HUES6 (cell line): ENCODE measurements at regions not wholly inside any gene's neighbourhood (a gene's known extent, or its start where the extent isn't known, plus 50 kb on each side); places are given as distances from the start of the nearest gene placed in this dataset.

Experiments used
- H3K27ac ChIP-seq: 2 replicates; pipeline ENCODE4 v1.7.0; 2013; ENCODE audit warnings: low read depth, mild to moderate bottlenecking, low read length, inconsistent platforms
- H3K27me3 ChIP-seq: 2 replicates; pipeline ENCODE4 v1.6.1; 2013; ENCODE audit warnings: low read length; ENCODE audit not compliant: control insufficient read depth, insufficient read depth
- H3K36me3 ChIP-seq: 2 replicates; pipeline ENCODE4 v1.6.1; 2013; ENCODE audit warnings: low read length; ENCODE audit not compliant: control insufficient read depth, insufficient read depth
- H3K4me1 ChIP-seq: 2 replicates; pipeline ENCODE4 v1.6.1; 2013; ENCODE audit warnings: low read length; ENCODE audit not compliant: control insufficient read depth, insufficient read depth
- H3K4me3 ChIP-seq: 2 replicates; pipeline ENCODE4 v1.5.1; 2013; ENCODE audit warnings: low read depth, low read length
- H3K9ac ChIP-seq: one replicate; pipeline ENCODE4 v1.6.1; 2013; ENCODE audit warnings: mild to moderate bottlenecking, low read length
- H3K9me3 ChIP-seq: 2 replicates; pipeline ENCODE4 v1.6.1; 2013; ENCODE audit warnings: low read depth, low read length; ENCODE audit not compliant: control insufficient read depth, insufficient read depth

DNA sequence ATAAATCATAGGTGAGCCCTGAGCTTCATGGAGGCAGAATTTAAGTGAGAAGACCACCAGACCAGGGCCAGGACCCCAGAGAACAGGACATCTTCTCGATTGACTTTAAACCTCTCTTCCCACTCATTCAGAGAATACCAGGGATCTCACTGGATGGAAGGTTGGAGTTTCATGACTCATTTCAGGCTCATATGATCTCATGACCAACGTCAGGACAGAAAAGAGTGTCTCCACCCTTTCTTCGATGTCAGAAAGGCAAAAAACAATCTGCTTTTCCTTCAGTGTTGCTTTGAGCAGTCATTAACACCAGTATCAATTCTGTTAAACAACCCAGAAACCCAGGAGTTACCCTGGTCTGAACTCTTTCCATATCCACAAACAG, 361.0 kb downstream of the KLF12 start:
- no peaks in the 10 kb centered on the region for H3K9me3 ChIP-seq
- H3K27ac ChIP-seq = no peak overlapping the region
- H3K4me3 ChIP-seq = no peak overlapping the region
- no peak overlapping the region for H3K9ac ChIP-seq
- H3K36me3 ChIP-seq = no peaks in the 10 kb centered on the region
- no peaks in the 10 kb centered on the region for H3K27me3 ChIP-seq
- no peaks in the 10 kb centered on the region for H3K4me1 ChIP-seq

DNA sequence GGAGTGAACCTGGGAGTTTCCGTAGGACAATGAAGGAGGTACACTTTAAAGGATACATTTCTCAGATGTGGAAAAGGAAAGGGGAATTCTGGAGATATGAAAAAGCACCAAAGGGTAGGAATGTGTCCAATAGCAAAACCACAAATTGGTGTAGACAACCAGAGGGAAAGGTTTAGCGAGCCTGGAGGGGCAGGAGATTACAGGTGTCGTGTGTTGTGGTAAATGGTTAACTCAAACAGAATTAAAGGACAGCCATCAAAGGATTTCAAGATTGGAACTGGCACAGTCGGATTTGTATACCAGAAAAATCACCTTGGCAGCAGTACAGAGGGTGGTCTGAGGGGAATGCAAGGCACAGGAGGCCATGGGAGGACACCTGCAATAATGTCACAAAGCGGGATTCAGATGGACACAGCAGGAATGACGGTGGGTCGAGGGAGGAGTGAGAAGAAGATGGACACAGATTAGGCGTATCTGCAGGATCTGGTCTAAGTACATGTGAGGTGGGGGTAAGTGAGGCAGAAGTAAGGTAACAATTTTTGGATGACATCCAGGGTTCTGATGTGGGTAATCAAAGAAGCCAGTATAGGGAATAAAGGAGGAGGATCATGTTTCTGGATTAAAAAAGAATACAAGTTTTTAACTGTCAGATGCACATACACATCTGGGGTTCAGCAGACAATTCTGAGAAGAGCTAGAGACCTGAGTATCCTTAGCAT, 361.6 kb downstream of the KLF12 start:
- Histone ChIP-seq H3K27ac (no peak overlapping the region), H3K4me1 (peaks cover 4% of the 10 kb centered on the region), H3K36me3 (no peaks in the 10 kb centered on the region), H3K4me3 (no peak overlapping the region), H3K9me3 (no peaks in the 10 kb centered on the region), H3K27me3 (no peaks in the 10 kb centered on the region), H3K9ac (no peak overlapping the region)

DNA sequence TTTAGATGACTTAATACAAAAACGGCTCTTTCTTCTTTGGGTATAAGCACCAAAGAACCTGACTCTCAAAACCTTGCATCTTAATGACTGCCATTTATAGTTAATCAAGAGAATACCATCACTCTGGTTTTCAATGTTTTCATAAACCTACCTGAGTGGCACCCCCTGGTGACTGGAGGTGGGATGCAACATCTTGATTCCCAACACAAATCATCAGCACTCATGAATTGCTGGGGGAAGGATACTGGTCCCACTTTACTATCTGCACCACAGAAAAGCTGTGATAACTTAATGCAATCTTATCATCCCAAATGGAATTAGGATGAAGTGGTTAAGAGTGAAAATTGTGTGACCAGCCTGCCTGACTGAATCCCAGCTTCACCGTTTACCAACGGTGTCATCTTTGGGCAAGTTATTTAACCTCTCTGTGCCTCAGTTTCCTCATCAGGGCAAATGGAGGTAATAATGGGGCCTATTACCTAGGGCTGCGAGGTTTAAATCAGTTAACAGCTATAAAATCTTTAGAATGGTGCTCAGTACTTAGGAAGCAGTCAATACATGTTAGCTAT, 366.4 kb downstream of the KLF12 start:
- Histone ChIP-seq H3K4me1 (peaks cover 31% of the 10 kb centered on the region), H3K27ac (no peak overlapping the region), H3K4me3 (no peak overlapping the region), H3K9me3 (no peaks in the 10 kb centered on the region), H3K27me3 (no peaks in the 10 kb centered on the region), H3K36me3 (no peaks in the 10 kb centered on the region), H3K9ac (no peak overlapping the region)

DNA sequence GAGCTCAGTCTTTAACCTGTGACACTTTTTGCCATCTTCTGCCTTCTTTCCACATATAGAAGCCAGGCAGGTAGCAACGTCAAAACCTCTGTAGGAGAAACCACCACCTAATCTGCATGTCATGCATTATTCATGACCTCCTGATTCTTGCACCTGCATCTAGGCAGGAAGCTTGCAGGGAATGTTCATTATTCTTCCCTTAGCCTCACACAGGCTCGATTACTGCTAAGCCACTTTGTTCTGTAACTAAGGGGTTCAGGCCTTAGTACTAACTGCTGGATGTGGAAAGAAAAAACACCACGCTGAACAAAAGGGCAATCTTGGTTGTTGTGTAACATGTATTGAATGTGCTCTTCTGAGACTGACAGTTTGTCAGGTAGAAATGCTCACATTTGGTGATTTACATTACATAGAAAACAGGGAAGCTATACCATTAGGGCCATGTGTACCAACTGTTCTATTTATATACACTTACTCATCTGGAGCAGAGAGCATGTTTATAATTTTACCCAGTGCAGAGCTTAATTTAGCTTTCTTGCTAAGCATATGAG, 366.9 kb downstream of the KLF12 start:
- peaks cover 31% of the 10 kb centered on the region for H3K4me1 ChIP-seq
- H3K36me3 ChIP-seq = no peaks in the 10 kb centered on the region
- H3K4me3 ChIP-seq = no peak overlapping the region
- H3K27me3 ChIP-seq = no peaks in the 10 kb centered on the region
- no peak overlapping the region for H3K27ac ChIP-seq
- no peak overlapping the region for H3K9ac ChIP-seq
- no peaks in the 10 kb centered on the region for H3K9me3 ChIP-seq

GRCh38 chr13:73765651-73766384, 368.4 kb downstream of the KLF12 start:
- no peaks in the 10 kb centered on the region for H3K9me3 ChIP-seq
- H3K27ac ChIP-seq = peak overlapping the region; percentile 72; the same call in 1 of the 2 replicates
- no peaks in the 10 kb centered on the region for H3K36me3 ChIP-seq
- H3K27me3 ChIP-seq = no peaks in the 10 kb centered on the region
- peak overlapping the region; percentile 48 for H3K9ac ChIP-seq
- peak overlapping the region; percentile 50 for H3K4me3 ChIP-seq
- H3K4me1 ChIP-seq = peaks cover 31% of the 10 kb centered on the region

DNA sequence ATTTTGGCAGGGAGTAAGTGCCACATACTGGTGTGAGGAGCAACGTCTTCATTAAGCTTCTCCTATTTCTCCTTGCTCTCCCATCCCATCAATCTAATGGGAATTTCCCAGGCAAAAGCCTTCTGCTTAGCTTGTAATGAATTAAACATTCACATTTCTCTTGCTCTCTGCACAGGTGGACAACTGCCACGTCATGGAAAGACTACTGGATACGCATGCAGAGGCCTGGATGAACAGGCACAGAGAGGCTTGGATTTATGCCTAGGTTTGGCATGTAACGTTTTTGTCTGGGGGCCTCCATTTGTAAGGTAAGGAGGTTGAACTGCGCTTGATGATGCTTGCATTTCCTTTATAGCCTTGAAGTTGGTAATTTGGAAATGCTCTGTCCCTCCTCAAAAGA, 374.8 kb downstream of the KLF12 start:
- Histone ChIP-seq H3K9ac (no peak overlapping the region), H3K9me3 (no peaks in the 10 kb centered on the region), H3K36me3 (no peaks in the 10 kb centered on the region), H3K4me3 (no peak overlapping the region), H3K27ac (no peak overlapping the region), H3K4me1 (peaks cover 12% of the 10 kb centered on the region; the same call in 1 of the 2 replicates), H3K27me3 (no peaks in the 10 kb centered on the region)

DNA sequence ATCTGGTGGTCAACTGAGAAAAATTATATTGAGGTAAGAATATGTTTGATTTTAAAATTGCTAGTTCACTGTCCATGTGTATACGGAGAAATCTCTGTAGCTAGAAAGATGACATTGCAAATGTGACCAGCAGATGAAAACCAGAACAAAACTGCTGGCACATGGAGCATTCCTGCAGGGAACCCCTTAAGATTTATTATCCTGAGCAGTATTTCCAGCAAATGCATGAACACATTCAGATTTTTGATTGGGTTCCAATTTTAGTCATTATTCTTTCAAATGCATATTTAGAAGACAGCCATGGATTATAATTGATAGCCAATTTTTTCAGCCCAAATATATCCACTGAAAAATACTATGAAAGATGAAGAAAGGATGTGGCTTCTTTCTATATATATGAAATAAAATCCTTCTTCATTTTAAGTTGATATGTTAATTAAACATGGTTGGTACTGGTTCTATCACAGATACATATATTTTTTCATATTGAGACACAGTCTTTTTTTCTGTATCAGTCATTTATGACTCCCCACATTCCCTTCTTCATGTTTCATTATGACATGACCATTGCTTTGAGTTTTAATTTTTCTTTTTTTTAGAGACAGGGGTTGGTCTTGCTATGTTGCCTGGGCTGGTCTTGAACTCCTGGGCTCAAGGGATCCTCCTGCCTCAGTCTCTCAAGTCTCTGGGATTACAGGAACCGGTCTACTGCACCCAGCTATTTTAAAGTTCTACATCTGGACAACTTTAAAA, 376.5 kb downstream of the KLF12 start:
- no peak overlapping the region for H3K27ac ChIP-seq
- no peaks in the 10 kb centered on the region for H3K27me3 ChIP-seq
- H3K36me3 ChIP-seq = no peaks in the 10 kb centered on the region
- H3K9ac ChIP-seq = no peak overlapping the region
- peaks cover 13% of the 10 kb centered on the region; the same call in 1 of the 2 replicates for H3K4me1 ChIP-seq
- no peak overlapping the region for H3K4me3 ChIP-seq
- no peaks in the 10 kb centered on the region for H3K9me3 ChIP-seq

DNA sequence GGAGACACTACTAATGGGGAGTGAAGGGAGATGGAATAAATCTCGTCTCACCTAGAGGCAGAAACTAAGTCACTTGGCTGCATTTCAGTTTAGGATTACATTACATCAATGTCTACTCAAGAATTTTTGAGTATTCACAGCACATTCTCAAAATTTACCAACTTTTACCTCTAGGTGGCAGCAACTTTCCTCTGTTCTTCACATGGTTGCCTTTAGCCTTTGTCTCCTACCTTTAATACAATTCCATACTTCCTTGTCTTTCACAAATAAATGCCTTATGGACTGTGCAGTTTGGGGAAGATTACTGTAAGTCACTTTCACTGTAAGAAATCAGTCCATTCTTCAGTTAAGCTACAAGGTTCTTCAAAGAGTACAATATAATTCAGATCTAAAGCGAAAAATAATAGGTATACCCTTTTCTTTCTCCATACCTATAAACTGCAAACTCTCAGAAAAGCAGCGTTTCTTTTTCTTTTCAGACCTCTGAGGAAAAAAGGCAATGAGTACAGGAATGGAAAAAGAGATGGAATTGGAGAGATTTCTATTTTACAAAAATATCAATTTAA, 379.4 kb downstream of the KLF12 start:
- no peak overlapping the region for H3K4me3 ChIP-seq
- H3K27ac ChIP-seq = no peak overlapping the region
- no peak overlapping the region for H3K9ac ChIP-seq
- no peaks in the 10 kb centered on the region for H3K9me3 ChIP-seq
- H3K4me1 ChIP-seq = peaks cover 13% of the 10 kb centered on the region; the same call in 1 of the 2 replicates
- H3K27me3 ChIP-seq = no peaks in the 10 kb centered on the region
- H3K36me3 ChIP-seq = no peaks in the 10 kb centered on the region

- peaks cover 13% of the 10 kb centered on the region; the same call in 1 of the 2 replicates for H3K4me1 ChIP-seq
- H3K27me3 ChIP-seq = no peaks in the 10 kb centered on the region
Measured at GRCh38 chr13:73754241-73754640, 380.0 kb downstream of the KLF12 start.

DNA sequence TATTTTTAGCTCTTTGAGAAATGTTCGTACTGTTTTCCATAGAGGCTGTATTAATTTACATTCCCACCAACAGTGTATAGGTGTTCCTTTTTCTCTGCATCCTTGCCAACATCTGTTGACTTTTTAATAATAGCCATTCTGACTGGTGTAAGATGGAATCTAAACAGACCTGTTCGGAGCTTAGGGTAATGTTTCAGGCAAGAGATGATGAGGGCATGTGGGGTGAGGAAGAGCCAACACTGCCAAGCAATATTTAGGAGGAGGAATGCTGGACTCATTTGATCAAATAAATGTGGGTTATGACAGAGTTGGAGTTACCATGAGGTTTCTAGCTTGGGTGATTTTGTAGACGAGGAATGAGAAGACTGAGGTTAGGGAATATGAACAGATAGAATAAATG, 382.9 kb downstream of the KLF12 start:
- Histone ChIP-seq H3K9ac (no peak overlapping the region), H3K4me3 (no peak overlapping the region), H3K27me3 (no peaks in the 10 kb centered on the region)

More at GRCh38 chr13:73754241-73754640, 380.0 kb downstream of the KLF12 start:
- no peaks in the 10 kb centered on the region for H3K9me3 ChIP-seq
- no peak overlapping the region for H3K27ac ChIP-seq
- H3K36me3 ChIP-seq = no peaks in the 10 kb centered on the region
- no peak overlapping the region for H3K9ac ChIP-seq
- H3K4me3 ChIP-seq = no peak overlapping the region

More for the DNA sequence above, 382.9 kb downstream of the KLF12 start:
- H3K27ac ChIP-seq = no peak overlapping the region
- no peaks in the 10 kb centered on the region for H3K36me3 ChIP-seq
- peaks cover 13% of the 10 kb centered on the region; the same call in 1 of the 2 replicates for H3K4me1 ChIP-seq
- no peaks in the 10 kb centered on the region; the same call in 1 of the 2 replicates for H3K9me3 ChIP-seq
